ENCODE measurements at regions not wholly inside any gene's neighbourhood (a gene's known extent, or its start where the extent isn't known, plus 50 kb on each side); places are given as distances from the start of the nearest gene placed in this dataset.
"Not testable (repeated sequence)": the region's sequence is repeated elsewhere in the genome, so short reads cannot be mapped to it uniquely, and the experiment has no call there.

- not testable (repeated sequence) for TF ChIP-seq CTCF, EP300 (IDR thresholded peaks at IDR 0.05)
These were observed 98.4 kb upstream of the UBASH3B start for GRCh38 chr11:122557163-122557562.

Measured in ovary (tissue), 3 donors.